ENCODE measurements at regions not wholly inside any gene's neighbourhood (a gene's known extent, or its start where the extent isn't known, plus 50 kb on each side); places are given as distances from the start of the nearest gene placed in this dataset.
"Not testable (repeated sequence)": the region's sequence is repeated elsewhere in the genome, so short reads cannot be mapped to it uniquely, and the experiment has no call there.

- no peak for DNase-seq (ENCODE audit: insufficient read length, low spot score)
- FAIRE-seq: no peak
- TF ChIP-seq CTCF (IDR thresholded peaks at IDR 0.05; ENCODE audit: insufficient read depth, missing control alignments): no peak
Measured at GRCh38 chr7:4602905-4603842, 78.9 kb upstream of the FOXK1 start.

GRCh38 chr7:4603843-4604231, 78.3 kb upstream of the FOXK1 start:
- FAIRE-seq (no peak), DNase-seq (ENCODE audit: insufficient read length, low spot score) (no peak)
- TF ChIP-seq CTCF (IDR thresholded peaks at IDR 0.05; ENCODE audit: insufficient read depth, missing control alignments): no peak

GRCh38 chr7:4604456-4604940, 77.6 kb upstream of the FOXK1 start:
- no peak for DNase-seq (ENCODE audit: insufficient read length, low spot score)
- no peak for TF ChIP-seq CTCF (IDR thresholded peaks at IDR 0.05; ENCODE audit: insufficient read depth, missing control alignments)
- FAIRE-seq: no peak

- no peak for TF ChIP-seq CTCF (IDR thresholded peaks at IDR 0.05; ENCODE audit: insufficient read depth, missing control alignments)
- DNase-seq (ENCODE audit: insufficient read length, low spot score): no peak
- FAIRE-seq: no peak
Measured at GRCh38 chr7:4606797-4607196, 75.3 kb upstream of the FOXK1 start.

GRCh38 chr7:4607311-4607729, 74.8 kb upstream of the FOXK1 start:
- FAIRE-seq (no peak), DNase-seq (ENCODE audit: insufficient read length, low spot score) (no peak)
- no peak for TF ChIP-seq CTCF (IDR thresholded peaks at IDR 0.05; ENCODE audit: insufficient read depth, missing control alignments)

- not testable (repeated sequence) for DNase-seq (ENCODE audit: insufficient read length, low spot score); FAIRE-seq
Measured at GRCh38 chr7:4609576-4609975, 72.5 kb upstream of the FOXK1 start.

GRCh38 chr7:4610768-4611467, 71.2 kb upstream of the FOXK1 start:
- DNase-seq (ENCODE audit: insufficient read length, low spot score) (peak; percentile 45), FAIRE-seq (no peak)

More at GRCh38 chr7:4610768-4611467, 71.2 kb upstream of the FOXK1 start:
- peak; percentile 87 for TF ChIP-seq CTCF (IDR thresholded peaks at IDR 0.05; ENCODE audit: insufficient read depth, missing control alignments)

Data from D721Med (cell line).